ENCODE measurements at regions not wholly inside any gene's neighbourhood (a gene's known extent, or its start where the extent isn't known, plus 50 kb on each side); places are given as distances from the start of the nearest gene placed in this dataset.

- no peak for DNase-seq (ENCODE audit: low spot score)
- H3K4me1 ChIP-seq (ENCODE audit: insufficient read depth), result no peaks in the 10 kb centered on the region
- WGBS (ENCODE audit: low lambda C conversion rate, missing lambda C conversion rate), result 73% methylated on average over 2 of the region's 2 CpGs
- H3K9me2 ChIP-seq (replicated peaks; ENCODE audit: insufficient read depth), result no peaks in the 10 kb centered on the region
- no peak for TF ChIP-seq EZH2phosphoT487 (IDR thresholded peaks at IDR 0.05; ENCODE audit: low read depth, severe bottlenecking, unreplicated experiment)
- TF ChIP-seq, protein P1, sequence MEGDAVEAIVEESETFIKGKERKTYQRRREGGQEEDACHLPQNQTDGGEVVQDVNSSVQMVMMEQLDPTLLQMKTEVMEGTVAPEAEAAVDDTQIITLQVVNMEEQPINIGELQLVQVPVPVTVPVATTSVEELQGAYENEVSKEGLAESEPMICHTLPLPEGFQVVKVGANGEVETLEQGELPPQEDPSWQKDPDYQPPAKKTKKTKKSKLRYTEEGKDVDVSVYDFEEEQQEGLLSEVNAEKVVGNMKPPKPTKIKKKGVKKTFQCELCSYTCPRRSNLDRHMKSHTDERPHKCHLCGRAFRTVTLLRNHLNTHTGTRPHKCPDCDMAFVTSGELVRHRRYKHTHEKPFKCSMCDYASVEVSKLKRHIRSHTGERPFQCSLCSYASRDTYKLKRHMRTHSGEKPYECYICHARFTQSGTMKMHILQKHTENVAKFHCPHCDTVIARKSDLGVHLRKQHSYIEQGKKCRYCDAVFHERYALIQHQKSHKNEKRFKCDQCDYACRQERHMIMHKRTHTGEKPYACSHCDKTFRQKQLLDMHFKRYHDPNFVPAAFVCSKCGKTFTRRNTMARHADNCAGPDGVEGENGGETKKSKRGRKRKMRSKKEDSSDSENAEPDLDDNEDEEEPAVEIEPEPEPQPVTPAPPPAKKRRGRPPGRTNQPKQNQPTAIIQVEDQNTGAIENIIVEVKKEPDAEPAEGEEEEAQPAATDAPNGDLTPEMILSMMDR (IDR thresholded peaks at IDR 0.05; ENCODE audit: poor library complexity), result no peak
- no peak for TF ChIP-seq EZH2 (IDR thresholded peaks at IDR 0.05; ENCODE audit: borderline replicate concordance)
- H3K27ac ChIP-seq, result no peak overlapping the region
- no peak overlapping the region for H2AFZ ChIP-seq
- no peaks in the 10 kb centered on the region for H3K9me3 ChIP-seq (ENCODE audit: low read depth)
- no peaks in the 10 kb centered on the region for H3K36me3 ChIP-seq (replicated peaks; ENCODE audit: insufficient read depth, low read depth)
- H4K20me1 ChIP-seq (ENCODE audit: insufficient read depth, poor library complexity, severe bottlenecking), result no peaks in the 10 kb centered on the region
- no peaks in the 10 kb centered on the region for H3K79me2 ChIP-seq
- no peaks in the 10 kb centered on the region for H3K27me3 ChIP-seq
- no peak overlapping the region for H3K4me3 ChIP-seq
- H3K4me2 ChIP-seq, result no peak overlapping the region
These were observed 77.1 kb upstream of the PRMT6 start for GRCh38 chr1:106979371-106979770.

DNA sequence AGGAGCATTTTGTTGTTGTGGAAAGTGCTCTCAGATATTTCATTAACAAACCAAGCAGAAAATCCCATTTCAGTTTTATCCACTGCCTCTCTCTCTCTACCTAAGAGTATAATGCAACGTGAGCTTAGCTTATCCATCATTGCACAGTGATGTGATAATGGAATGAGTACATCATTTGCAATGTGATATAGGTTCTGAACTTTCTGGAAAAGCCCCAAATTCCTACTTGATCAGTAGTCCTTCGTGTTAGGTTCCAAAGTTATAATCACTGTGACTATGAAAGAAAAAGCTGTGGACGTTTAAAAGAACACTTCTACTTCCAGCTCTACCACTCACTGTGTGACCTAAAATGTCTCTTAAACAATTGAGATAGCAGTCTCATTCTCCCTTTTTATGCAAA is 76.4 kb upstream of the PRMT6 start:
- 66% methylated on average over 3 of the region's 3 CpGs for WGBS (ENCODE audit: low lambda C conversion rate, missing lambda C conversion rate)
- Histone ChIP-seq H3K4me3 (no peak overlapping the region), H2AFZ (no peak overlapping the region), H3K27ac (no peak overlapping the region), H3K79me2 (no peaks in the 10 kb centered on the region), H3K36me3 (replicated peaks; ENCODE audit: insufficient read depth, low read depth) (no peaks in the 10 kb centered on the region), H3K4me2 (no peak overlapping the region), H3K4me1 (ENCODE audit: insufficient read depth) (no peaks in the 10 kb centered on the region), H3K9me3 (ENCODE audit: low read depth) (no peaks in the 10 kb centered on the region), H3K9me2 (replicated peaks; ENCODE audit: insufficient read depth) (no peaks in the 10 kb centered on the region), H3K27me3 (no peaks in the 10 kb centered on the region), H4K20me1 (ENCODE audit: insufficient read depth, poor library complexity, severe bottlenecking) (no peaks in the 10 kb centered on the region)
- TF ChIP-seq, protein P1 (IDR thresholded peaks at IDR 0.05; ENCODE audit: poor library complexity), result no peak
- DNase-seq (ENCODE audit: low spot score), result no peak

DNA sequence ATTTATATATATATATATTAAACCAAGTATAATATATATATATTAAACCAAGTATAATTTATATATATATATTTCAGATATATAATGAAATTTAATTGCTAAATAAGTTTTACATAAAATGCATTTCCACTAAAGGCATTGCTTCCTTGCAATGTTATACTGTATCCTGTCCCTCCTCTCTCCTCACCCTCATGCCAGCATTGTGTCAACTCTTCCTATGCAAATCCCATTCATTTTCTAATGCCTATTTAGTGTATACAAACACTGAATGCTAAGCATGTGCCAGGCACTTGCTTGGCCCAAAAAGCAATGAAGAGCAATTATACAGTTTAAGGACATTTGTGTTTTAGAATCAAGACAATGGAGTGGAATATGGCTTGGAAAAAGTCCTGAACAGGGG is 71.7 kb upstream of the PRMT6 start:
- no peaks in the 10 kb centered on the region for H4K20me1 ChIP-seq (ENCODE audit: insufficient read depth, poor library complexity, severe bottlenecking)
- H3K27ac ChIP-seq, result no peak overlapping the region

DNA sequence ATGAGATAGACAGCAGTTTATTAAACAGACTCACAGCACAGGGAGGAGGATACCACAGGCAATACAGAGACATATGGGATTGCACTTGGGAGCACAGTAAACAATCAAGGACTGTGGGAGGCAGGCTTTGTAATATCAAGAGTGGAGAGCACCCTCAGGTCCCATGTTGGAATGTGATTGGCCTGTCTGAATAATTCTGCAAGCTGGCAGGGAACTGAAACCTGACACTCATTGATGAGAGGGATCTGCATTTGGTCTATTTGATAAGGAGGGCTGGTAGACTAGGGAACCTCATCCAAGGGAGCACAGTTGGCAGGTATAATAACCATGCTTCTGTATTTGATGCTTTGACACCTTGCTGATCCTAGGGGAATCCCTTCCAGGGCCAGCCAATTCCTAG is 69.9 kb upstream of the PRMT6 start:
- TF ChIP-seq EZH2phosphoT487 (IDR thresholded peaks at IDR 0.05; ENCODE audit: low read depth, severe bottlenecking, unreplicated experiment), result no peak
- TF ChIP-seq, protein P1 (IDR thresholded peaks at IDR 0.05; ENCODE audit: poor library complexity), result no peak
- TF ChIP-seq EZH2 (IDR thresholded peaks at IDR 0.05; ENCODE audit: borderline replicate concordance), result no peak
- no peaks in the 10 kb centered on the region for H3K27me3 ChIP-seq
- no peaks in the 10 kb centered on the region for H3K9me2 ChIP-seq (replicated peaks; ENCODE audit: insufficient read depth)
- H3K9me3 ChIP-seq (ENCODE audit: low read depth), result no peaks in the 10 kb centered on the region
- H3K4me1 ChIP-seq (ENCODE audit: insufficient read depth), result no peaks in the 10 kb centered on the region
- no peak for DNase-seq (ENCODE audit: low spot score)
- no peak overlapping the region for H3K4me2 ChIP-seq
- H2AFZ ChIP-seq, result no peak overlapping the region
- no peaks in the 10 kb centered on the region for H4K20me1 ChIP-seq (ENCODE audit: insufficient read depth, poor library complexity, severe bottlenecking)
- H3K4me3 ChIP-seq, result no peak overlapping the region
- no peaks in the 10 kb centered on the region for H3K36me3 ChIP-seq (replicated peaks; ENCODE audit: insufficient read depth, low read depth)
- no peaks in the 10 kb centered on the region for H3K79me2 ChIP-seq
- no peak overlapping the region for H3K27ac ChIP-seq

More for the DNA sequence above, 71.7 kb upstream of the PRMT6 start:
- no peaks in the 10 kb centered on the region for H3K4me1 ChIP-seq (ENCODE audit: insufficient read depth)
- no peak overlapping the region for H2AFZ ChIP-seq
- no peak overlapping the region for H3K4me2 ChIP-seq
- no peak for DNase-seq (ENCODE audit: low spot score)
- H3K9me3 ChIP-seq (ENCODE audit: low read depth), result no peaks in the 10 kb centered on the region
- TF ChIP-seq EZH2phosphoT487 (IDR thresholded peaks at IDR 0.05; ENCODE audit: low read depth, severe bottlenecking, unreplicated experiment), result no peak
- TF ChIP-seq EZH2 (IDR thresholded peaks at IDR 0.05; ENCODE audit: borderline replicate concordance), result no peak
- TF ChIP-seq, protein P1 (IDR thresholded peaks at IDR 0.05; ENCODE audit: poor library complexity), result no peak
- no peaks in the 10 kb centered on the region for H3K79me2 ChIP-seq
- no peaks in the 10 kb centered on the region for H3K27me3 ChIP-seq
- H3K9me2 ChIP-seq (replicated peaks; ENCODE audit: insufficient read depth), result no peaks in the 10 kb centered on the region
- H3K4me3 ChIP-seq, result no peak overlapping the region
- no peaks in the 10 kb centered on the region for H3K36me3 ChIP-seq (replicated peaks; ENCODE audit: insufficient read depth, low read depth)
